KMS-11 (cell line): ENCODE measurements at regions not wholly inside any gene's neighbourhood (a gene's known extent, or its start where the extent isn't known, plus 50 kb on each side); places are given as distances from the start of the nearest gene placed in this dataset.

ENCODE experiments used
- H2AFZ ChIP-seq: fragments of 200-600 bp; sonication (generic); 2 replicates; pipeline ENCODE4 v1.6.1; 2016; ENCODE audit warnings: antibody characterized with exemption, mixed run types, low read depth
- H3K27ac ChIP-seq: fragments of 200-600 bp; sonication (generic); 2 replicates; pipeline ENCODE4 v1.6.1; 2016; ENCODE audit warnings: mild to moderate bottlenecking, mixed run types
- H3K27me3 ChIP-seq: fragments of 200-600 bp; sonication (generic); 2 replicates; pipeline ENCODE4 v1.6.1; 2017; ENCODE audit warnings: mild to moderate bottlenecking, low read depth, mixed run types, moderate library complexity; ENCODE audit not compliant: insufficient read depth
- H3K36me3 ChIP-seq: fragments of 200-600 bp; sonication (generic); 2 replicates; pipeline ENCODE4 v1.6.1; 2017; ENCODE audit warnings: mild to moderate bottlenecking, mixed run types; ENCODE audit not compliant: insufficient read depth
- H3K4me1 ChIP-seq: fragments of 200-600 bp; sonication (generic); 2 replicates; pipeline ENCODE4 v1.6.1; 2016; ENCODE audit warnings: mild to moderate bottlenecking, low read depth, mixed run types; ENCODE audit not compliant: poor library complexity, severe bottlenecking
- H3K4me2 ChIP-seq: fragments of 200-600 bp; sonication (generic); 2 replicates; pipeline ENCODE4 v1.7.0; 2016; ENCODE audit warnings: mild to moderate bottlenecking, mixed run types
- H3K4me3 ChIP-seq: fragments of 200-600 bp; sonication (generic); IDR thresholded peaks from 2 replicates; pipeline ENCODE4 v1.6.1; 2017; ENCODE audit warnings: low read depth, low read length, mixed read lengths; ENCODE audit not compliant: insufficient read depth
- H3K79me2 ChIP-seq: fragments of 200-600 bp; sonication (generic); 2 replicates; pipeline ENCODE4 v1.6.1; 2016; ENCODE audit warnings: low read depth, mixed run types; ENCODE audit not compliant: insufficient read depth
- H3K9ac ChIP-seq: fragments of 200-600 bp; sonication (generic); 2 replicates; pipeline ENCODE4 v1.6.1; 2016; ENCODE audit warnings: mild to moderate bottlenecking, mixed run types
- H4K20me1 ChIP-seq: fragments of 200-600 bp; sonication (generic); 2 replicates; pipeline ENCODE4 v1.6.1; 2016; ENCODE audit warnings: mild to moderate bottlenecking, mixed run types; ENCODE audit not compliant: insufficient read depth
- CTCF ChIP-seq: fragments of 200-600 bp; sonication (generic); conservative IDR thresholded peaks from 2 replicates; pipeline ENCODE4 v1.6.1; 2017; ENCODE audit warnings: low read depth, mild to moderate bottlenecking, antibody characterized with exemption, low read length, moderate library complexity, mixed read lengths

GRCh38 chr2:83951378-83951947 lies 507.6 kb downstream of the SUCLG1 start:
- H4K20me1 ChIP-seq, result no peaks in the 10 kb centered on the region
- no peak overlapping the region for H3K4me2 ChIP-seq
- TF ChIP-seq CTCF, result no peak
- no peaks in the 10 kb centered on the region for H3K79me2 ChIP-seq
- no peak overlapping the region for H2AFZ ChIP-seq
- no peak overlapping the region for H3K9ac ChIP-seq
- H3K4me1 ChIP-seq, result no peaks in the 10 kb centered on the region
- no peaks in the 10 kb centered on the region for H3K36me3 ChIP-seq
- H3K27me3 ChIP-seq, result no peaks in the 10 kb centered on the region
- H3K4me3 ChIP-seq, result no peak overlapping the region
- H3K27ac ChIP-seq, result no peak overlapping the region

GRCh38 chr2:83949361-83949760 lies 509.7 kb downstream of the SUCLG1 start:
- no peak for TF ChIP-seq CTCF
- H3K4me1 ChIP-seq, result no peaks in the 10 kb centered on the region
- H3K27ac ChIP-seq, result no peak overlapping the region
- H2AFZ ChIP-seq, result no peak overlapping the region
- H3K27me3 ChIP-seq, result no peaks in the 10 kb centered on the region
- H3K4me2 ChIP-seq, result no peak overlapping the region
- H3K79me2 ChIP-seq, result no peaks in the 10 kb centered on the region
- H4K20me1 ChIP-seq, result no peaks in the 10 kb centered on the region
- H3K36me3 ChIP-seq, result no peaks in the 10 kb centered on the region
- H3K4me3 ChIP-seq, result no peak overlapping the region
- H3K9ac ChIP-seq, result no peak overlapping the region

- Histone ChIP-seq H2AFZ (no peak overlapping the region), H3K4me1 (no peaks in the 10 kb centered on the region), H3K4me2 (no peak overlapping the region), H3K27me3 (no peaks in the 10 kb centered on the region), H3K27ac (no peak overlapping the region), H3K9ac (no peak overlapping the region), H3K36me3 (no peaks in the 10 kb centered on the region), H4K20me1 (no peaks in the 10 kb centered on the region), H3K4me3 (no peak overlapping the region), H3K79me2 (no peaks in the 10 kb centered on the region)
- no peak for TF ChIP-seq CTCF
Measured at GRCh38 chr2:83944191-83944590, 514.9 kb downstream of the SUCLG1 start.

- no peaks in the 10 kb centered on the region for H3K4me1 ChIP-seq
- no peaks in the 10 kb centered on the region for H3K79me2 ChIP-seq
- no peaks in the 10 kb centered on the region for H3K36me3 ChIP-seq
- TF ChIP-seq CTCF, result no peak
- no peak overlapping the region for H3K4me2 ChIP-seq
- no peak overlapping the region for H3K4me3 ChIP-seq
- H3K27ac ChIP-seq, result no peak overlapping the region
- H2AFZ ChIP-seq, result no peak overlapping the region
- no peaks in the 10 kb centered on the region for H4K20me1 ChIP-seq
- no peak overlapping the region for H3K9ac ChIP-seq
- H3K27me3 ChIP-seq, result no peaks in the 10 kb centered on the region
Measured at GRCh38 chr2:83943265-83943664, 515.8 kb downstream of the SUCLG1 start.
